IMR-90 (cell line): ENCODE measurements at regions not wholly inside any gene's neighbourhood (a gene's known extent, or its start where the extent isn't known, plus 50 kb on each side); places are given as distances from the start of the nearest gene placed in this dataset.

ENCODE experiments used
- ATAC-seq: fragments of 200-7000 bp; cut with Tn5 transposase; 2 replicates; pipeline ENCODE4 v1.9.1; 2020; ENCODE audit warnings: low read depth, mild to moderate bottlenecking, moderate library complexity
- BruUV-seq: library from RNA; stranded (reverse); fragments of 400-500 nt; replicated peaks from 2 replicates; lab custom pipeline; 2021; lab: Mats Ljungman, UMichigan
- CTCF ChIA-PET: fragments of 300-600 bp; formaldehyde crosslinking; extraction: SDS; loops from one replicate; lab custom pipeline; 2021; ENCODE audit warnings: antibody characterized with exemption; lab: Yijun Ruan, JAX
- POLR2A ChIA-PET: fragments of 300-600 bp; sonication (Branson Sonifier 250); formaldehyde crosslinking; loops from one replicate; lab custom pipeline; 2022; ENCODE audit warnings: antibody characterized with exemption; ENCODE audit not compliant: unreplicated experiment; lab: Charles Lee
- DNase-seq: peaks from one replicate; pipeline ENCODE4 v3.0.0; 2013
- H2AFZ ChIP-seq: replicated peaks from 2 replicates; pipeline ENCODE3; 2013; ENCODE audit warnings: low read length, mild to moderate bottlenecking; ENCODE audit not compliant: poor library complexity
- H2AK5ac ChIP-seq: 2 replicates; pipeline ENCODE4 v1.6.1; 2013; ENCODE audit warnings: low read depth, low read length, inconsistent platforms
- H2AK9ac ChIP-seq: replicated peaks from 2 replicates; pipeline ENCODE3; 2013; ENCODE audit warnings: mild to moderate bottlenecking, low read depth, low read length, moderate library complexity; ENCODE audit not compliant: poor library complexity
- H2BK120ac ChIP-seq: 2 replicates; pipeline ENCODE4 v1.6.1; 2013; ENCODE audit warnings: low read depth, low read length, inconsistent platforms
- H2BK15ac ChIP-seq: 3 replicates; pipeline ENCODE4 v1.6.1; 2013; ENCODE audit warnings: low read depth, low read length, inconsistent platforms
- H2BK20ac ChIP-seq: 2 replicates; pipeline ENCODE4 v1.6.1; 2013; ENCODE audit warnings: low read depth, mild to moderate bottlenecking, inconsistent platforms, low read length, moderate library complexity
- H2BK5ac ChIP-seq: 2 replicates; pipeline ENCODE4 v1.6.1; 2013; ENCODE audit warnings: mild to moderate bottlenecking, low read depth, low read length, inconsistent platforms; ENCODE audit not compliant: poor library complexity, severe bottlenecking
- H3K14ac ChIP-seq: replicated peaks from 2 replicates; pipeline ENCODE4 v1.6.1; 2013; ENCODE audit warnings: low read depth, low read length, inconsistent platforms
- H3K18ac ChIP-seq: 2 replicates; pipeline ENCODE4 v1.6.1; 2013; ENCODE audit warnings: low read depth, low read length, control low read depth
- H3K23ac ChIP-seq: 2 replicates; pipeline ENCODE4 v1.6.1; 2013; ENCODE audit warnings: low read depth, low read length, inconsistent platforms
- H3K27ac ChIP-seq: 2 replicates; pipeline ENCODE4 v1.5.1; 2013; ENCODE audit warnings: mild to moderate bottlenecking, control low read depth, low read length; ENCODE audit not compliant: insufficient read depth
- H3K27me3 ChIP-seq: 2 replicates; pipeline ENCODE4 v1.6.1; 2013; ENCODE audit warnings: low read length; ENCODE audit not compliant: control insufficient read depth, insufficient read depth
- H3K36me3 ChIP-seq: 2 replicates; pipeline ENCODE4 v1.6.1; 2013; ENCODE audit warnings: low read length, mixed read lengths; ENCODE audit not compliant: control insufficient read depth, insufficient read depth
- H3K4ac ChIP-seq: 2 replicates; pipeline ENCODE4 v1.6.1; 2013; ENCODE audit warnings: low read depth, low read length, inconsistent platforms
- H3K4me1 ChIP-seq: 2 replicates; pipeline ENCODE4 v1.6.1; 2013; ENCODE audit warnings: low read length, mixed read lengths; ENCODE audit not compliant: control insufficient read depth, insufficient read depth
- H3K4me2 ChIP-seq: 2 replicates; pipeline ENCODE4 v1.6.1; 2013; ENCODE audit warnings: low read depth, mild to moderate bottlenecking, control low read depth, low read length, moderate library complexity
- H3K4me3 ChIP-seq: 2 replicates; pipeline ENCODE4 v1.5.1; 2013; ENCODE audit warnings: low read depth, mild to moderate bottlenecking, control low read depth, low read length, moderate library complexity; ENCODE audit not compliant: insufficient read depth
- H3K56ac ChIP-seq: 2 replicates; pipeline ENCODE4 v1.6.1; 2013; ENCODE audit warnings: low read length, inconsistent platforms; ENCODE audit not compliant: insufficient read depth; ENCODE audit errors: extremely low read depth
- H3K79me1 ChIP-seq, 2 experiments: 2 replicates each; pipeline ENCODE4 v1.6.1; 2013; ENCODE audit warnings: low read length in 2 of 2, inconsistent platforms in 1 of 2, low read depth in 1 of 2
- H3K9ac ChIP-seq: 2 replicates; pipeline ENCODE4 v1.6.1; 2013; ENCODE audit warnings: low read depth, low read length, control low read depth
- H3K9me1 ChIP-seq: 2 replicates; pipeline ENCODE4 v1.6.1; 2013; ENCODE audit warnings: low read length, inconsistent platforms; ENCODE audit not compliant: insufficient read depth
- H3K9me3 ChIP-seq: 2 replicates; pipeline ENCODE4 v1.6.1; 2013; ENCODE audit warnings: low read length; ENCODE audit not compliant: control insufficient read depth, insufficient read depth
- H4K20me1 ChIP-seq: 2 replicates; pipeline ENCODE4 v1.6.1; 2013; ENCODE audit warnings: low read length, inconsistent platforms; ENCODE audit not compliant: insufficient read depth
- H4K5ac ChIP-seq: 2 replicates; pipeline ENCODE4 v1.6.1; 2013; ENCODE audit warnings: mild to moderate bottlenecking, low read depth, low read length, control low read depth
- H4K8ac ChIP-seq, 2 experiments: 2 replicates each; pipeline ENCODE4 v1.6.1; 2013; ENCODE audit warnings: low read depth in 2 of 2, low read length in 2 of 2, control low read depth in 1 of 2, inconsistent platforms in 1 of 2
- H4K91ac ChIP-seq: 2 replicates; pipeline ENCODE4 v1.6.1; 2013; ENCODE audit warnings: low read depth, low read length, inconsistent platforms; ENCODE audit not compliant: insufficient read depth
- BHLHE40 ChIP-seq: fragments of 150-350 bp; IDR thresholded peaks from 2 replicates; pipeline ENCODE4 v1.6.1; 2016; ENCODE audit warnings: mild to moderate bottlenecking, low read depth, low read length
- CEBPB ChIP-seq: IDR thresholded peaks from 2 replicates; pipeline ENCODE4 v1.6.1; 2012; ENCODE audit warnings: low read depth, low read length, improper control_type of control experiment
- CHD1 ChIP-seq: IDR thresholded peaks from 2 replicates; pipeline ENCODE4 v1.6.1; 2012; ENCODE audit warnings: low read depth, low read length, improper control_type of control experiment
- CTCF ChIP-seq: conservative IDR thresholded peaks from 2 replicates; pipeline ENCODE4 v1.5.1; 2012; ENCODE audit warnings: mild to moderate bottlenecking, low read depth, low read length, improper control_type of control experiment
- ELK1 ChIP-seq: fragments of 150-350 bp; IDR thresholded peaks from 2 replicates; pipeline ENCODE4 v1.6.1; 2016; ENCODE audit warnings: low read depth, mild to moderate bottlenecking, low read length, moderate library complexity, borderline replicate concordance
- FOS ChIP-seq: fragments of 150-350 bp; IDR thresholded peaks from 2 replicates; pipeline ENCODE4 v1.6.1; 2016; ENCODE audit warnings: low read depth, low read length
- MAFK ChIP-seq: IDR thresholded peaks from 2 replicates; pipeline ENCODE4 v1.6.1; 2012; ENCODE audit warnings: low read depth, low read length, improper control_type of control experiment
- MAZ ChIP-seq: IDR thresholded peaks from 2 replicates; pipeline ENCODE4 v1.6.1; 2012; ENCODE audit warnings: low read depth, mild to moderate bottlenecking, low read length, improper control_type of control experiment, moderate library complexity, borderline replicate concordance
- MXI1 ChIP-seq: IDR thresholded peaks from 2 replicates; pipeline ENCODE4 v1.6.1; 2012; ENCODE audit warnings: low read depth, mild to moderate bottlenecking, low read length, moderate library complexity, borderline replicate concordance
- NFE2L2 ChIP-seq: fragments of 150-350 bp; IDR thresholded peaks from 2 replicates; pipeline ENCODE4 v1.6.1; 2016; ENCODE audit warnings: low read depth, mild to moderate bottlenecking, low read length
- POLR2A ChIP-seq: IDR thresholded peaks from 2 replicates; pipeline ENCODE4 v1.6.1; 2012; ENCODE audit warnings: mild to moderate bottlenecking, low read depth, low read length
- RAD21 ChIP-seq: IDR thresholded peaks from 2 replicates; pipeline ENCODE4 v1.6.1; 2012; ENCODE audit warnings: low read length, improper control_type of control experiment
- RCOR1 ChIP-seq: IDR thresholded peaks from 2 replicates; pipeline ENCODE4 v1.6.1; 2012; ENCODE audit warnings: mild to moderate bottlenecking, low read length, improper control_type of control experiment; ENCODE audit not compliant: insufficient replicate concordance
- RFX5 ChIP-seq: IDR thresholded peaks from 2 replicates; pipeline ENCODE4 v1.8.0; 2012; ENCODE audit warnings: low read depth, mild to moderate bottlenecking, low read length, moderate library complexity
- SMC3 ChIP-seq: fragments of 150-350 bp; IDR thresholded peaks from 2 replicates; pipeline ENCODE4 v1.6.1; 2016; ENCODE audit warnings: low read depth, mild to moderate bottlenecking, antibody characterized with exemption, low read length, moderate library complexity
- USF2 ChIP-seq: fragments of 150-350 bp; IDR thresholded peaks from 2 replicates; pipeline ENCODE4 v1.6.1; 2017; ENCODE audit warnings: mild to moderate bottlenecking, antibody characterized with exemption, low read length, low read depth
- dilution Hi-C: fragments of 300-500 bp; cut with HindIII; formaldehyde crosslinking; loops from one replicate; pipeline ENCODE4 v1.14.3; 2018; ENCODE audit warnings: low sequenced_read_pairs; ENCODE audit not compliant: unreplicated experiment
- in situ Hi-C: fragments of 300-500 bp; cut with MboI; formaldehyde crosslinking; loops from 3 replicates; pipeline ENCODE4 v1.14.3; 2019; ENCODE audit warnings: low sequenced_read_pairs, inconsistent platforms, mixed read lengths
- intact Hi-C: fragments of 100-400 bp; cut with micrococcal nuclease; formaldehyde crosslinking; loops from 2 replicates; pipeline ENCODE4 v1.10.0; 2022

DNA sequence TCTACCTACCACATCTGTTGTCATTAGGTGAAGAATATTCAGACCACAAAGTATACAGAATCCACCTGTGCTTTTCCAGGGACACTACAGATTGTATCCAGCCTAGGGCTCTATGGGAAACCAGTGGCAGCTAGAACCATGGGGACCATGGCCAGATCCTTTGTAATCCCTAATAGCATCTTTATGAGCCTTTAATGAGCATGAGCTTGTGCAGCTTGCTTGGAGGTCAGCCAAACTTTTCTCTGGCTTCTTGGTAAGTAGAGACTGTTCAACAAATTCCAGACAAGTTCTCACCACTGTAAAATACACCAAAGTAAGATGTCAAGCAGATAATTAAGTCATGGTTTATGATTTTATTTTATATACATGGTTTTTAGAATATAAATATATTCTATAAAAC is 301.6 kb upstream of the ADGRB3 start:
- no peak overlapping the region for H2AFZ ChIP-seq
- H2BK15ac ChIP-seq = no peak overlapping the region
- H4K8ac ChIP-seq = no peak overlapping the region
- H3K27ac ChIP-seq = no peak overlapping the region
- no peak overlapping the region for H3K4me3 ChIP-seq
- DNase-seq = no peak
- no peaks in the 10 kb centered on the region for H4K20me1 ChIP-seq
- no peak for TF ChIP-seq SMC3
- no peak for TF ChIP-seq USF2
- TF ChIP-seq MAFK = no peak
- TF ChIP-seq ELK1 = no peak
- no peak for TF ChIP-seq RAD21
- no peak for TF ChIP-seq NFE2L2
- TF ChIP-seq CHD1 = no peak
- TF ChIP-seq MXI1 = no peak
- no peak for TF ChIP-seq BHLHE40
- TF ChIP-seq RCOR1 = no peak
- TF ChIP-seq RFX5 = no peak
- no peak for TF ChIP-seq FOS
- no peak for TF ChIP-seq CEBPB
- TF ChIP-seq POLR2A = no peak
- TF ChIP-seq MAZ = no peak
- TF ChIP-seq CTCF = no peak
- no peak overlapping the region for H3K9ac ChIP-seq
- H2AK5ac ChIP-seq = no peak overlapping the region
- H3K9me3 ChIP-seq = no peaks in the 10 kb centered on the region; the same call in 1 of the 2 replicates
- H2BK20ac ChIP-seq = no peak overlapping the region
- H3K14ac ChIP-seq = no peak overlapping the region
- no peak for ATAC-seq
- H3K36me3 ChIP-seq = no peaks in the 10 kb centered on the region
- ChIA-PET POLR2A (no interaction called here), CTCF (no interaction called here)
- H3K23ac ChIP-seq = no peak overlapping the region
- H3K18ac ChIP-seq = no peak overlapping the region
- no peak overlapping the region for H3K56ac ChIP-seq
- H4K91ac ChIP-seq = no peak overlapping the region
- in situ Hi-C loops (no loop called here), dilution Hi-C loops (no loop called here), intact Hi-C loops (no loop called here)
- no peaks in the 10 kb centered on the region for H3K9me1 ChIP-seq
- no peaks in the 10 kb centered on the region for H3K79me1 ChIP-seq
- no peak overlapping the region for H3K4ac ChIP-seq
- H3K4me1 ChIP-seq = no peaks in the 10 kb centered on the region
- no peaks in the 10 kb centered on the region for H3K27me3 ChIP-seq
- no peak overlapping the region for H2BK120ac ChIP-seq
- no peak overlapping the region for H4K5ac ChIP-seq
- no TSS peak for BruUV-seq
- no peak overlapping the region for H2BK5ac ChIP-seq
- H3K4me2 ChIP-seq = no peak overlapping the region
- no peak overlapping the region for H2AK9ac ChIP-seq
